Adrenal gland (tissue), 9 donors: ENCODE measurements at regions not wholly inside any gene's neighbourhood (a gene's known extent, or its start where the extent isn't known, plus 50 kb on each side); places are given as distances from the start of the nearest gene placed in this dataset.

Experiments used
- DNase-seq, 7 donors: peaks; one replicate each; pipeline ENCODE4 v3.0.0-alpha.2; 2019 to 2020
- H3K27ac ChIP-seq, 5 donors: fragments of 200-600 bp; sonication (generic) in 4 of 5; 1 replicate in 3 of 5; 2 replicates in 2 of 5; pipeline versions ENCODE4 v1.5.1 to v1.8.0; 2016 to 2020; ENCODE audit warnings: mild to moderate bottlenecking in 1 of 5
- H3K27me3 ChIP-seq: fragments of 200-600 bp; 2 replicates; pipeline ENCODE4 v1.8.0; 2021
- H3K36me3 ChIP-seq, 2 donors: fragments of 200-600 bp; replicated peaks in 1 of 2; 1 replicate in 1 of 2; 2 replicates in 1 of 2; pipeline versions ENCODE4 v1.5.1 to v1.8.0; 2018 to 2022
- H3K4me1 ChIP-seq, 2 donors: fragments of 200-600 bp; replicated peaks in 1 of 2; 1 replicate in 1 of 2; 2 replicates in 1 of 2; pipeline versions ENCODE4 v1.5.1 to v1.8.0; 2018 to 2021
- H3K4me3 ChIP-seq, 4 donors: fragments of 200-600 bp; sonication (generic) in 3 of 4; one replicate each; pipeline ENCODE4 v1.5.1; 2016 to 2018
- H3K9me3 ChIP-seq, 3 donors: fragments of 200-600 bp; sonication (generic) in 1 of 3; replicated peaks in 1 of 3; 1 replicate in 2 of 3; 2 replicates in 1 of 3; pipeline versions ENCODE4 v1.5.1 to v1.8.0; 2016 to 2021
- POLR2A ChIP-seq, 2 donors: fragments of 450-650 bp; IDR thresholded peaks; one replicate each; pipeline ENCODE4 v1.6.1; 2017; ENCODE audit warnings: antibody characterized with exemption in 2 of 2, mild to moderate bottlenecking in 2 of 2, moderate library complexity in 1 of 2
- WGBS, 4 donors: extraction: QIAGEN DNeasy Blood & Tissue Kit in 2 of 4; methylation state at CpG; one replicate each; pipeline versions ENCODE4 v1.1.5 to v1.1.7; 2013 to 2017; 5-methylcytosine and 5-hydroxymethylcytosine counted together
- intact Hi-C, 2 donors: fragments of 100-400 bp; cut with DNase I; formaldehyde crosslinking; loops; one replicate each; pipeline versions ENCODE4 v1.14.1 to v1.15.0; 2022 to 2023
- TF ChIP-seq, protein P1 (sequence below), 6 experiments: fragments of 450-650 bp in 4 of 6; fragments of 200-600 bp in 2 of 6; sonication (generic) in 1 of 6; IDR thresholded peaks; 1 replicate in 5 of 6; 2 replicates in 1 of 6; pipeline versions ENCODE4 v1.5.1 to v1.8.0; 2016 to 2021; ENCODE audit warnings: antibody characterized with exemption in 6 of 6, mild to moderate bottlenecking in 2 of 6, moderate library complexity in 1 of 6
- donor health status: healthy with polysubstance abuse.
- donor health status: Bipolar disorder and iron deficiency.
- donor health status: DM: yes; HTN: yes; CAD: no.
- donor health status: DM: no; HTN: no; CAD: no.
- donor health status: DM: no; HTN: no; CAD: no.

DNA sequence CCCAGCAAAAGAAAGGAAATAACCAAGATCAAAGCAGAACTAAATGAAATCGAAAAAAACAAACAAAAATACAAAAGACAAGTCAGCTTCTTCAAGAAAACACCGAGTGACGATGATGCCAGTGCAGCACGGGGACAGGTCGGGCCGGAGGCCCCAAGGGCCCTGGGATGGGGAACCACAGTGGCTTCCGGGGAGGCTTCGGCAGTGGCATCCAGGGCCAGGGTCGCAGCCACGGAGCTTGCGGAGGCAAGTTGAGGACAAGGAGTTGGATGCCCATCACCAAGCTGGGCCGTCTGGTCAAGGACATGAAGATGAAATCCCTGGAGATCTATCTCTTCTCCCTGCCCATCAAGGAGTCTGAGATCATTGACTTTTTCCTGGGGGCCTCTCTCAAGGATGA, 53.2 kb upstream of the WDR41 start:
- Histone ChIP-seq H3K4me3 (no peak overlapping the region), H3K4me1 (no peaks in the 10 kb centered on the region), H3K36me3 (no peaks in the 10 kb centered on the region), H3K9me3 (no peaks in the 10 kb centered on the region), H3K27me3 (no peaks in the 10 kb centered on the region), H3K27ac (no peak overlapping the region)
- no peak for TF ChIP-seq POLR2A (IDR thresholded peaks at IDR 0.05)
- TF ChIP-seq, protein P1, sequence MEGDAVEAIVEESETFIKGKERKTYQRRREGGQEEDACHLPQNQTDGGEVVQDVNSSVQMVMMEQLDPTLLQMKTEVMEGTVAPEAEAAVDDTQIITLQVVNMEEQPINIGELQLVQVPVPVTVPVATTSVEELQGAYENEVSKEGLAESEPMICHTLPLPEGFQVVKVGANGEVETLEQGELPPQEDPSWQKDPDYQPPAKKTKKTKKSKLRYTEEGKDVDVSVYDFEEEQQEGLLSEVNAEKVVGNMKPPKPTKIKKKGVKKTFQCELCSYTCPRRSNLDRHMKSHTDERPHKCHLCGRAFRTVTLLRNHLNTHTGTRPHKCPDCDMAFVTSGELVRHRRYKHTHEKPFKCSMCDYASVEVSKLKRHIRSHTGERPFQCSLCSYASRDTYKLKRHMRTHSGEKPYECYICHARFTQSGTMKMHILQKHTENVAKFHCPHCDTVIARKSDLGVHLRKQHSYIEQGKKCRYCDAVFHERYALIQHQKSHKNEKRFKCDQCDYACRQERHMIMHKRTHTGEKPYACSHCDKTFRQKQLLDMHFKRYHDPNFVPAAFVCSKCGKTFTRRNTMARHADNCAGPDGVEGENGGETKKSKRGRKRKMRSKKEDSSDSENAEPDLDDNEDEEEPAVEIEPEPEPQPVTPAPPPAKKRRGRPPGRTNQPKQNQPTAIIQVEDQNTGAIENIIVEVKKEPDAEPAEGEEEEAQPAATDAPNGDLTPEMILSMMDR (IDR thresholded peaks at IDR 0.05) = no peak
- intact Hi-C loops = no loop called here
- no peak for DNase-seq
- WGBS, 4 donors = 87 to 95% (median 92%) methylated on average over 12 of the region's 12 CpGs
